OCI-LY3 (cell line): ENCODE measurements at regions not wholly inside any gene's neighbourhood (a gene's known extent, or its start where the extent isn't known, plus 50 kb on each side); places are given as distances from the start of the nearest gene placed in this dataset.

Experiments used
- EZH2phosphoT487 ChIP-seq: fragments of 200-600 bp; shearing (Covaris generic); IDR thresholded peaks from 2 replicates; pipeline ENCODE4 v1.6.1; 2018; ENCODE audit warnings: antibody characterized with exemption, mixed run types, low read depth
- TF ChIP-seq, protein P1 (sequence below): fragments of 200-600, 300-600 bp; sonication (generic); IDR thresholded peaks from 2 replicates; pipeline ENCODE4 v1.5.1; 2014; ENCODE audit warnings: antibody characterized with exemption, low read length, low read depth

DNA sequence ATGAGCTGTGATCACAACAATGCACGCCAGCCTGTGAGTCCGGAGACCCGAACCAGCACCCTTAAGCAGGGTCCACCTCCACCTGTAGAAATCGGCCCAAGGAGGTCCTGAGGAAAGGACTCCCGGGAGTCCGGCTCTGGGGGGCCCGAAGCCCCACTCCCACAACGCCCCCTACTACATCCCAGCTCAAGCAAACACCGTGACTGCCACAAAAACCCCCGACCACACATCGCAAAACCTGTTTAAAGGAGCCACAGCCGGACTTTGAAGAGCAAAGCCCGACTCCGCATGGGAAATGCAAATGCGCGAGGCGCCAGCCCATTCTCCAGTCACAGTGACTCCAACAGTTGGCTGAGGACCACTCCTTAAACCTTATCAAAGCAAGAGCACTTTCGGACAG, 682.4 kb downstream of the KCNJ18 start:
- TF ChIP-seq, protein P1, sequence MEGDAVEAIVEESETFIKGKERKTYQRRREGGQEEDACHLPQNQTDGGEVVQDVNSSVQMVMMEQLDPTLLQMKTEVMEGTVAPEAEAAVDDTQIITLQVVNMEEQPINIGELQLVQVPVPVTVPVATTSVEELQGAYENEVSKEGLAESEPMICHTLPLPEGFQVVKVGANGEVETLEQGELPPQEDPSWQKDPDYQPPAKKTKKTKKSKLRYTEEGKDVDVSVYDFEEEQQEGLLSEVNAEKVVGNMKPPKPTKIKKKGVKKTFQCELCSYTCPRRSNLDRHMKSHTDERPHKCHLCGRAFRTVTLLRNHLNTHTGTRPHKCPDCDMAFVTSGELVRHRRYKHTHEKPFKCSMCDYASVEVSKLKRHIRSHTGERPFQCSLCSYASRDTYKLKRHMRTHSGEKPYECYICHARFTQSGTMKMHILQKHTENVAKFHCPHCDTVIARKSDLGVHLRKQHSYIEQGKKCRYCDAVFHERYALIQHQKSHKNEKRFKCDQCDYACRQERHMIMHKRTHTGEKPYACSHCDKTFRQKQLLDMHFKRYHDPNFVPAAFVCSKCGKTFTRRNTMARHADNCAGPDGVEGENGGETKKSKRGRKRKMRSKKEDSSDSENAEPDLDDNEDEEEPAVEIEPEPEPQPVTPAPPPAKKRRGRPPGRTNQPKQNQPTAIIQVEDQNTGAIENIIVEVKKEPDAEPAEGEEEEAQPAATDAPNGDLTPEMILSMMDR = no peak
- no peak for TF ChIP-seq EZH2phosphoT487
